Left lung (tissue), 4 donors: ENCODE measurements at regions not wholly inside any gene's neighbourhood (a gene's known extent, or its start where the extent isn't known, plus 50 kb on each side); places are given as distances from the start of the nearest gene placed in this dataset.

Experiments used
- ATAC-seq: fragments of 200-7000 bp; cut with Tn5 transposase; one replicate; pipeline ENCODE4 v1.9.1; 2020; ENCODE audit warnings: moderate library complexity
- DNase-seq, 4 donors: peaks; one replicate each; pipeline ENCODE4 v3.0.0-alpha.2; 2013 to 2020
- H3K27ac ChIP-seq, 2 donors: fragments of 200-600 bp; sonication (generic) in 1 of 2; one replicate each; pipeline versions ENCODE4 v1.5.0 to v1.8.0; 2020 to 2021
- H3K27me3 ChIP-seq, 2 donors: fragments of 200-600 bp; sonication (generic) in 1 of 2; one replicate each; pipeline versions ENCODE4 v1.5.0 to v1.8.0; 2020 to 2021
- H3K36me3 ChIP-seq, 2 donors: fragments of 200-600 bp; sonication (generic) in 1 of 2; one replicate each; pipeline versions ENCODE4 v1.5.0 to v1.8.0; 2020 to 2021
- H3K4me1 ChIP-seq, 2 donors: fragments of 200-600 bp; one replicate each; pipeline ENCODE4 v1.8.0; 2021
- H3K4me3 ChIP-seq, 2 donors: fragments of 200-600 bp; sonication (generic) in 1 of 2; one replicate each; pipeline versions ENCODE4 v1.5.0 to v1.8.0; 2020 to 2021; ENCODE audit warnings: mild to moderate bottlenecking in 1 of 2
- H3K9me3 ChIP-seq, 2 donors: fragments of 200-600 bp; sonication (generic) in 1 of 2; one replicate each; pipeline versions ENCODE4 v1.5.0 to v1.8.0; 2020 to 2021
- intact Hi-C, 2 donors: fragments of 100-400 bp; cut with DNase I; formaldehyde crosslinking; loops; one replicate each; pipeline versions ENCODE4 v1.11.2 to v1.14.2; 2022
- TF ChIP-seq, protein P1 (sequence below), 2 donors: fragments of 200-600 bp; sonication (generic) in 1 of 2; IDR thresholded peaks; one replicate each; pipeline versions ENCODE4 v1.5.0 to v1.8.0; 2021; ENCODE audit warnings: antibody characterized with exemption in 2 of 2
- donor health status: DM: no; HTN: yes; CAD: no.
- donor health status: DM: no; HTN: no; CAD: no.

- no peak for ATAC-seq
- H3K4me3 ChIP-seq, result no peak overlapping the region
- intact Hi-C loops, result no loop called here
- TF ChIP-seq, protein P1, sequence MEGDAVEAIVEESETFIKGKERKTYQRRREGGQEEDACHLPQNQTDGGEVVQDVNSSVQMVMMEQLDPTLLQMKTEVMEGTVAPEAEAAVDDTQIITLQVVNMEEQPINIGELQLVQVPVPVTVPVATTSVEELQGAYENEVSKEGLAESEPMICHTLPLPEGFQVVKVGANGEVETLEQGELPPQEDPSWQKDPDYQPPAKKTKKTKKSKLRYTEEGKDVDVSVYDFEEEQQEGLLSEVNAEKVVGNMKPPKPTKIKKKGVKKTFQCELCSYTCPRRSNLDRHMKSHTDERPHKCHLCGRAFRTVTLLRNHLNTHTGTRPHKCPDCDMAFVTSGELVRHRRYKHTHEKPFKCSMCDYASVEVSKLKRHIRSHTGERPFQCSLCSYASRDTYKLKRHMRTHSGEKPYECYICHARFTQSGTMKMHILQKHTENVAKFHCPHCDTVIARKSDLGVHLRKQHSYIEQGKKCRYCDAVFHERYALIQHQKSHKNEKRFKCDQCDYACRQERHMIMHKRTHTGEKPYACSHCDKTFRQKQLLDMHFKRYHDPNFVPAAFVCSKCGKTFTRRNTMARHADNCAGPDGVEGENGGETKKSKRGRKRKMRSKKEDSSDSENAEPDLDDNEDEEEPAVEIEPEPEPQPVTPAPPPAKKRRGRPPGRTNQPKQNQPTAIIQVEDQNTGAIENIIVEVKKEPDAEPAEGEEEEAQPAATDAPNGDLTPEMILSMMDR (IDR thresholded peaks at IDR 0.05), result no peak
- H3K27ac ChIP-seq, result no peak overlapping the region
- no peaks in the 10 kb centered on the region for H3K36me3 ChIP-seq
- no peak for DNase-seq
- H3K27me3 ChIP-seq, result no peaks in the 10 kb centered on the region
- H3K4me1 ChIP-seq, result no peaks in the 10 kb centered on the region
- H3K9me3 ChIP-seq, result no peaks in the 10 kb centered on the region
Observed at GRCh38 chr6:140581601-140582000, 1207.2 kb upstream of the CITED2 start.

DNA sequence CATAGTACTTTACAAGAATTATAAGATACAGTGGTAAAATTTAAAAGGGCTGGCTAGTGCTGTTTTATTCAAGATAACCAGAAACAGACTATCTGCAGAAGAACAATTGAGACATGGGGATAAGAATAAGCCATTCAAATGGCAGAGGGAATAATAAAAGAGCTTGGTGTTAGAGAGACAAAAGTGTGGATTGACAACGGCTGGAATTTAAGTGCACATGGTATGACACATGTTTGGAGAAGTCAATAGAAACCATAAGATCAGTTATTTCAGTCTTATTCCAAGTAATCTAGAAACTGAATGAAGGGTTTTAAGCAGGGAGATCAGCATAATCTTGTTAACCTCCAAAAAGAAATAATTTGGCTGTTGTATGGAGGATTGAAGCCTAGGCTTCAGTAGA, 1205.5 kb upstream of the CITED2 start:
- Histone ChIP-seq H3K4me1 (no peaks in the 10 kb centered on the region), H3K27me3 (no peaks in the 10 kb centered on the region), H3K27ac (no peak overlapping the region), H3K36me3 (no peaks in the 10 kb centered on the region), H3K4me3 (no peak overlapping the region), H3K9me3 (no peaks in the 10 kb centered on the region)
- no peak for ATAC-seq
- TF ChIP-seq, protein P1 (IDR thresholded peaks at IDR 0.05), result no peak
- DNase-seq, result no peak
- intact Hi-C loops, result no loop called here

DNA sequence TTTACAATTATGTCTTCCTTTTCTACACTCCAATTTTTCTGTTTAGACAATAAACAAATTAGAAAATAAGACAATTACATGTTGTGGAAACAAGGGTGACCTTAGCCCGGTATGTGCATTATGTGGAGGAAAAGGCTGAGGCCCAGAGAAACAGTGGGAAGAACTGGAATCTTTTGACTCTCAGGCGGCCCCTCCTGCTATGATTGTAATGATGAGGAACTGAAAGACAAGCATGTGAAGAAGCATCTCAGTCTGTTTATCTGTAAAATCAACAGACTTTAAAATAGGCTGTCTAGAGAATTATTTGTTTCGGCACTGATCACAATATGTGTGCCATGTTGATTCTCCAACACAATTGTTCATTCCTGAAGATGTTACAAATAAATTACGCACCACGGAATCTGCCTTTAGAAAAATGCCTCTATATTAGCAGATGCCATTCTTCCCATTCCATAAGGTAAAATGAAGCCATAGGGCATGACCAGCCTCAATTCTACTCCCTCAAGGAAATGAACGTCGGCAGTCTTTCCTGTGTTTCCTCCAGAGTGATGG, 1201.6 kb upstream of the CITED2 start:
- Histone ChIP-seq H3K27me3 (no peaks in the 10 kb centered on the region), H3K9me3 (no peaks in the 10 kb centered on the region), H3K27ac (no peak overlapping the region), H3K36me3 (no peaks in the 10 kb centered on the region), H3K4me3 (no peak overlapping the region), H3K4me1 (no peaks in the 10 kb centered on the region)
- TF ChIP-seq, protein P1 (IDR thresholded peaks at IDR 0.05), result no peak
- intact Hi-C loops, result no loop called here
- ATAC-seq, result no peak
- no peak for DNase-seq

DNA sequence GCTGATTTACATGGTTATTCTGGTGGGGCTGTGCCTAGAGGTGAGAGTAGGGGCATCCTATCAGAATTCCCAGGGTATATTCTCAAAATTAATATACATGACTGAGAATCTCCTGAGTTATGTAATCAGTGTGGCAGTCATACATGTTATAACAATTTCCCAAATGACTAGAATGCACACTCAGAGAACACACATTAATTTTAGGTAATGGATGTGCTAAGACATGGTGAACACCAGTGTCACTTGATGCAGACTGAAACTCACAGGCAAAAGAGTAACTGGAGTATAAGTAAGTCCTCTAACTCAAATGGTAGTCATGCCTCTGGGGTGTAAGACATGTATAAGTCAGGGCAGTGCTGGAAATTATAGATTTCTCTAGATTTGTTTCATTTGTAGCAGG, 1198.4 kb upstream of the CITED2 start:
- ATAC-seq, result no peak
- H3K4me3 ChIP-seq, result no peak overlapping the region
- no peaks in the 10 kb centered on the region for H3K27me3 ChIP-seq
- TF ChIP-seq, protein P1 (IDR thresholded peaks at IDR 0.05), result no peak
- no peaks in the 10 kb centered on the region for H3K4me1 ChIP-seq
- H3K27ac ChIP-seq, result no peak overlapping the region
- H3K36me3 ChIP-seq, result no peaks in the 10 kb centered on the region
- DNase-seq, result no peak
- intact Hi-C loops, result no loop called here
- H3K9me3 ChIP-seq, result no peaks in the 10 kb centered on the region

DNA sequence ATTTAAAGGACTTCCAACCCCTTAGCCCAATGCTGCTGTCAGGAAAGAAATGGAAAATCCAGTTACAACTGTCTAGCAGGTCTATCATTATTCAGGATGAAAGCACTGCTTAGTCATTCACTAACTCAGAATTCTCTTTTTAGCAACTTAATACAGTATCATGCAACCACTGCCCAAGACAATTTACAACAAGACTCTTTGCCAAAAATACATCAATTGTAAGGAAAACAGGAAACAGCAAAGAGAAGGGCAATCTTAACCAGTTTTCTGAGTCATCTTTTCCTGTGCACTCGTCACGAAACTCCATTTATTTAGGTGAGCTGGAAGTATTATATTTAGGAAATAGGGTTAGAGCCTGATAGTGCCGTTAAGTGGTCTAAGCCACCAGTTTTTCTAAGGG, 1197.7 kb upstream of the CITED2 start:
- Histone ChIP-seq H3K27me3 (no peaks in the 10 kb centered on the region), H3K9me3 (no peaks in the 10 kb centered on the region), H3K4me1 (no peaks in the 10 kb centered on the region), H3K36me3 (no peaks in the 10 kb centered on the region), H3K4me3 (no peak overlapping the region), H3K27ac (no peak overlapping the region)
- DNase-seq (no peak), ATAC-seq (peak; percentile 21)
- TF ChIP-seq, protein P1 (IDR thresholded peaks at IDR 0.05), result no peak
- intact Hi-C loops, result no loop called here
